Stomach (tissue), 8 donors: ENCODE measurements at regions not wholly inside any gene's neighbourhood (a gene's known extent, or its start where the extent isn't known, plus 50 kb on each side); places are given as distances from the start of the nearest gene placed in this dataset.

Source experiments
- DNase-seq, 2 donors: peaks; one replicate each; pipeline versions ENCODE4 v3.0.0 to v3.0.0-alpha.2; 2013 to 2019
- H3K27ac ChIP-seq, 5 donors: fragments of 200-600 bp in 4 of 5; sonication (generic) in 4 of 5; one replicate each; pipeline ENCODE4 v1.5.1; 2013 to 2019; ENCODE audit warnings: mild to moderate bottlenecking in 1 of 5, moderate library complexity in 1 of 5
- H3K27me3 ChIP-seq, 3 donors: fragments of 200-600 bp; sonication (generic); one replicate each; pipeline ENCODE4 v1.5.1; 2017 to 2019; ENCODE audit warnings: mixed run types in 1 of 3
- H3K36me3 ChIP-seq, 4 donors: fragments of 200-600 bp; sonication (generic); 1 replicate in 3 of 4; 2 replicates in 1 of 4; pipeline ENCODE4 v1.5.1; 2016 to 2019
- H3K4me1 ChIP-seq, 4 donors: fragments of 200-600 bp; sonication (generic); one replicate each; pipeline ENCODE4 v1.5.1; 2016 to 2019
- H3K4me3 ChIP-seq, 4 donors: fragments of 200-600 bp; sonication (generic) in 3 of 4; one replicate each; pipeline ENCODE4 v1.5.1; 2016 to 2019; ENCODE audit warnings: mild to moderate bottlenecking in 1 of 4
- H3K9me3 ChIP-seq, 4 donors: fragments of 200-600 bp; sonication (generic); one replicate each; pipeline ENCODE4 v1.5.1; 2016 to 2019
- CTCF ChIP-seq, 7 experiments: fragments of 450-650 bp in 4 of 7; fragments of 200-600 bp in 3 of 7; sonication (generic) in 3 of 7; IDR thresholded peaks; one replicate each; pipeline ENCODE4 v1.5.1; 2016 to 2019; ENCODE audit warnings: antibody characterized with exemption in 7 of 7, control low read depth in 2 of 7, mild to moderate bottlenecking in 1 of 7
- EP300 ChIP-seq: sonication (generic); formaldehyde crosslinking; IDR thresholded peaks from one replicate; pipeline ENCODE4 v1.6.1; 2017; ENCODE audit warnings: antibody characterized with exemption
- POLR2A ChIP-seq, 4 donors: fragments of 450-650 bp; IDR thresholded peaks; one replicate each; pipeline ENCODE4 v1.6.1; 2016; ENCODE audit warnings: antibody characterized with exemption in 4 of 4, control low read depth in 2 of 4, mild to moderate bottlenecking in 1 of 4, moderate library complexity in 1 of 4
- POLR2AphosphoS5 ChIP-seq, 3 donors: sonication (generic); formaldehyde crosslinking; IDR thresholded peaks; one replicate each; pipeline ENCODE4 v1.6.1; 2016; ENCODE audit warnings: antibody characterized with exemption in 3 of 3
- WGBS, 5 donors: extraction: QIAGEN DNeasy Blood & Tissue Kit in 3 of 5; methylation state at CpG; one replicate each; pipeline versions ENCODE4 v1.1.5 to v1.1.7; 2013 to 2018; 5-methylcytosine and 5-hydroxymethylcytosine counted together
- intact Hi-C: fragments of 100-400 bp; cut with DNase I; formaldehyde crosslinking; loops from one replicate; pipeline ENCODE4 v1.15.1; 2023; ENCODE audit warnings: low total_unique reads
- donor health status: healthy with polysubstance abuse.
- donor health status: Bipolar disorder and iron deficiency.
- donor health status: healthy.

GRCh38 chr7:1348096-1348822 lies 111.0 kb downstream of the MICALL2 start:
- peaks cover 0 to 80% (median 52%) of the 10 kb centered on the region in 3 donors for H3K27me3 ChIP-seq
- no peaks in the 10 kb centered on the region for H3K4me1 ChIP-seq
- intact Hi-C loops, result no loop called here
- TF ChIP-seq POLR2AphosphoS5 (IDR thresholded peaks at IDR 0.05), result no peak
- TF ChIP-seq POLR2A (IDR thresholded peaks at IDR 0.05), result no peak
- no peak for TF ChIP-seq EP300
- no peak for TF ChIP-seq CTCF (IDR thresholded peaks at IDR 0.05)
- 59 to 64% (median 62%) methylated on average over 24 to 28 of the region's 28 CpGs for WGBS, 5 donors
- no peak overlapping the region for H3K27ac ChIP-seq
- no peak overlapping the region for H3K4me3 ChIP-seq
- H3K9me3 ChIP-seq, result peaks cover 0 to under 1% (median 0%) of the 10 kb centered on the region in 4 donors
- no peak for DNase-seq
- H3K36me3 ChIP-seq, result no peaks in the 10 kb centered on the region

- peaks cover 0 to 85% (median 56%) of the 10 kb centered on the region in 3 donors for H3K27me3 ChIP-seq
- TF ChIP-seq CTCF (IDR thresholded peaks at IDR 0.05) (no peak), POLR2AphosphoS5 (IDR thresholded peaks at IDR 0.05) (no peak), EP300 (no peak), POLR2A (IDR thresholded peaks at IDR 0.05) (no peak)
- intact Hi-C loops, result no loop called here
- no peaks in the 10 kb centered on the region for H3K36me3 ChIP-seq
- H3K4me1 ChIP-seq, result no peaks in the 10 kb centered on the region
- DNase-seq, result no peak
- H3K4me3 ChIP-seq, result no peak overlapping the region
- H3K27ac ChIP-seq, result no peak overlapping the region
- no peaks in the 10 kb centered on the region for H3K9me3 ChIP-seq
- WGBS, 5 donors, result 76 to 83% (median 78%) methylated on average over 18 of the region's 18 CpGs
Measured at GRCh38 chr7:1348823-1349335, 110.4 kb downstream of the MICALL2 start.

- H3K4me1 ChIP-seq, result no peaks in the 10 kb centered on the region
- 55 to 72% (median 63%) methylated on average over 9 to 15 of the region's 15 CpGs for WGBS, 5 donors
- peaks cover 0 to 90% (median 61%) of the 10 kb centered on the region in 3 donors for H3K27me3 ChIP-seq
- no peaks in the 10 kb centered on the region for H3K36me3 ChIP-seq
- no peak for DNase-seq
- no peak overlapping the region for H3K4me3 ChIP-seq
- intact Hi-C loops, result no loop called here
- H3K27ac ChIP-seq, result no peak overlapping the region
- H3K9me3 ChIP-seq, result no peaks in the 10 kb centered on the region
- TF ChIP-seq CTCF (IDR thresholded peaks at IDR 0.05) (no peak), EP300 (no peak), POLR2AphosphoS5 (IDR thresholded peaks at IDR 0.05) (no peak), POLR2A (IDR thresholded peaks at IDR 0.05) (no peak)
Measured at GRCh38 chr7:1349351-1349761, 109.9 kb downstream of the MICALL2 start.

GRCh38 chr7:1351881-1352625 lies 107.2 kb downstream of the MICALL2 start:
- no peaks in the 10 kb centered on the region for H3K36me3 ChIP-seq
- TF ChIP-seq EP300 (no peak), CTCF (IDR thresholded peaks at IDR 0.05) (no peak), POLR2A (IDR thresholded peaks at IDR 0.05) (no peak), POLR2AphosphoS5 (IDR thresholded peaks at IDR 0.05) (no peak)
- H3K27ac ChIP-seq, result no peak overlapping the region
- H3K4me3 ChIP-seq, result no peak overlapping the region
- peaks cover 0 to 94% (median 69%) of the 10 kb centered on the region in 3 donors for H3K27me3 ChIP-seq
- 75 to 85% (median 84%) methylated on average over 17 to 30 of the region's 30 CpGs for WGBS, 5 donors
- DNase-seq, result no peak
- H3K9me3 ChIP-seq, result no peaks in the 10 kb centered on the region
- H3K4me1 ChIP-seq, result no peaks in the 10 kb centered on the region
- intact Hi-C loops, result no loop called here
